ENCODE measurements at regions not wholly inside any gene's neighbourhood (a gene's known extent, or its start where the extent isn't known, plus 50 kb on each side); places are given as distances from the start of the nearest gene placed in this dataset.

DNA sequence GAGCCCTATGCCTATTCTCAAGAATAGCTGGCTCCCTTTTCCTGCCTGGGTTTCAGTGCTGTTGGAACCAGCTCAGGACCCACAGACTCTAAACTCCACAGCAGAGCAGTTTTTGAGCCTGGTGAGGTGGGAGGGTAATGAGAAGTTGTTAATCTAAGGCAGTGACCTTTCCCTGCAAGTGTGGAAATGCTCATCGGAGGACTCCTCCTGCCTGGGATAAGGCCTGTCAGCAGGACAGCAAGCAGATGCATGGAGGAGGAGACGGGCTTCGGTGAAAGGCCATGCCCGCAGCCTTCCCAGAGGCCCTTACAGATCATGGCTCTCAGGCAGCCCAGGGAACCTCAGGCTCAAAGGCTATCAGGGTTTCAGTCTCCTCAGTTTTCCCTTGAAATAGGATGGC lies 70.0 kb upstream of the SHISA3 start:
- FAIRE-seq (no peak), DNase-seq (ENCODE audit: low spot score in 2 of 2) (no peak)

DNA sequence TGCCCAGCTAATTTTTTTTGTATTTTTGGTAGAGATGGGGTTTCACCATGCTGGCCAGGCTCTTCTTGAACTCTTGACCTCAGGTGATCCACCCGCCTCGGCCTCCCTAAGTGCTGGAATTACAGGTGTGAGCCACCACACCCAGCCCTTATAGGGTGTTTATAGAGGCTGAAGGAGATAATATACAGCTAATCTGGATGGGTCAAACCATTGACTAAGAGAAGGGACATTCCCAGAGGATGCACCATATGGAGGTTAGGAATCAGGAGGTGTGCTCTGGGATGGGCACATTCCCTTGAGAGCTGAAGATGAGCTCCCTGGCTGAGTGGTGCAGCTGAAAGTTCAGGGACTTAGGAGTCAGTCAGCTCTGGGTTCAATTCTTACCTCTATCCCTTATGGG lies 68.3 kb upstream of the SHISA3 start:
- FAIRE-seq (no peak), DNase-seq (ENCODE audit: low spot score in 2 of 2) (no peak)

DNA sequence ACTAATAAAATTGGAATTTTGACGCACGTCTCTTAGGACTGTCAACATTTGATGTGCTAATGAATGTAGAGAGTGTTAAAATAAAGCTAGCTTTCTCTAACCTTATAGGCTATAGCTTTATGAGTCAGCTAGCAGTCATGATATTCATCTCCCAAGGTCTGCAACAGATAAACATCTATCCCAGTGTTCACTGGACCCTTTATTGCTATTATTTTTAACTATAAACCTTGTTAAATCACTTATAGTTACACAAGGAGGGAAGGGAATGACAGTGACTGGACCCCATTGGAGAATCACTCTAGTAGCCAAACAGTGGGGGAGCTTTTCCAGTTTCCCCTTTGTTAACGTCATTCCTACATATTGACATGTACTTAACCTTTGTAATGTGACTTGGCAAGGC lies 67.9 kb upstream of the SHISA3 start:
- DNase-seq (ENCODE audit: low spot score in 2 of 2): no peak
- no peak for FAIRE-seq

DNA sequence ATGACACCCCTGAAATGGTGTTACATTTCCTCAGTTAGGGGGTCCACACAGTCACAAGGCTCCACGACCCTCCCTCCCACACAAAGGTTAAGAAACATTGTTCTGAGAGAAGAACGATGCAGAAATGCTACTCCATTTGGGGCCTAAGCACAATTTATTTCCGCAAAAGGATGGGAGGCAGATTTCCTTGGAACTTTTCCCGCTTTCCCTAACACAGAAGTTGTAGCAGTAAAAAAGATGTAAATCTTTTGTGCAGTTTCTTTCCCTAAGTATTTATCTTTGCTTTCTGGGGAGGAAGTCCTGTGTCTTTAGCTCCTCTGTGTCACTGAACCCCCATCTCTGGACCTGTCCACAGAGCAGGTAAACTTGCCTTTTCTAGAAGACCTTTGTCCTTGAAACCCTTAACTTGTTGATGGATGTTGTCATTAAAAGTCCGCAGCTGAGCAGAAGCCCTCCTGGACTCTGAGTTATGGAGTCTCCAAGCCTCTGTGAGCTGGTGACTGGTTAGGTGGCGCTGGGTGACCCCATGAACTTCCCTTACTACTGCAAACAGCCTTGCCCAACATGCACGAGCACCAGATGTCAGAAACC lies 67.2 kb upstream of the SHISA3 start:
- DNase-seq (ENCODE audit: low spot score in 2 of 2) (no peak), FAIRE-seq (no peak)

DNA sequence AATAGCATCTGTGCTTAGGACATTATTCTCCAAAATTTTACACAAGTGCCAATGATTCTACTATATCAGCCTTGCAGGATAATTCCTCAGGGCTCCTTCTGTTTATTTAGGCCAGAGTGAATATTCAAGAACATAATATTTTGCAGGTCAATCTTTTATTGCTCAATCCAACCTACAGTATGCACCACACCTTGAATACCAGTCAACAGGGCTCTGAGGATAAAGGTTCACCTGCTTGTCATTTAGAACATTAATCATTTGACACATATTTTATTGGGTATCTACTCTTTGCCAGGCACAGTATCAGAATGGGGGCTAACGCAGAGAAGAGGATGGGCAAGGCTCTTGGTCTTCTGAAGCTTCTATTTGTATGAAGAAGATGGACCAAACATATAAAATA lies 66.2 kb upstream of the SHISA3 start:
- no peak for DNase-seq (ENCODE audit: low spot score in 2 of 2)
- FAIRE-seq: no peak

DNA sequence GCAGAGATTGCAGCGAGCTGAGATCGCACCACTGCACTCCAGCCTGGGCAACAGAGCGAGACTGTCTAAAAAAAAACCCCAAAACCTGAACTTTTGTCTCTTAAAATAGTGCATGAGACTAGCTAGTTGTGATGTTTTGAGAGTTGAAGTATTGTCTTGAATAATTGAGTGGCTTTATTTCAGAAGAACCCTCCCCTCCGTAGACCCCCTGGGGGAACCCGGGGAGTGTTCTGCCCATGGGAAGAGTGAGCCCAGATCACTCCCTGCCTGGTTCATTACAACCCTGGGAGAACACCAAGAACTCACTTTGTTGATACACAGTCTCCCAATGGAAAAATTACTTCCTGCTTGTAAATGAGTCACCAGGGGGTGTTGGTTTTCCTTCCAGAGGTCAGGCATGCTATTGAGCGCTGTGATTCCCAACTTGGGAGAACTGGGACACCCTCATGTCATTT lies 65.3 kb upstream of the SHISA3 start:
- DNase-seq (ENCODE audit: low spot score in 2 of 2) (no peak), FAIRE-seq (no peak)

DNA sequence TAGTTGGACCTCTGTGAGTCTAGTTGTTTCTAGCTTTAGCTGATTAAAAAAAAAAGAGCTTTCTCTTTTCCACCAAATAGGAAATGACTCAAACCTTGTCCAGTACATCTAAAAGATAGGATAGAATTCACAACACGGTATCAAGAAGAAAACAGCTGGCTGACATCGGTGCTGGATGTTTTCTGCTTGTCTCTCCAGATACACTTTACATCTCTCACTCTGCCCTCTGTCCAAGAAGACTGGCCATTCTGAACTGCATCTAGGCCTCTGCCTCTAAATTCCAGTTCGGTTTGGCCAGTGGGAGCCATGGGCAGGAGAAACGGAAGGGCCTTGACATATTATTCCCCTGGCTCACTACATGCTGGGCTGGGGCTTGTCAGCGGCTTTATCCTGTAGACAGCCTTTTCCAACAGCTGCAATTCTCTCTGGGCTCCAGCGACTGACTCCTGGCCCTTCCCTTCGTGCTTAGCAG lies 57.3 kb upstream of the SHISA3 start:
- no peak for DNase-seq (ENCODE audit: low spot score in 2 of 2)
- FAIRE-seq: no peak

DNA sequence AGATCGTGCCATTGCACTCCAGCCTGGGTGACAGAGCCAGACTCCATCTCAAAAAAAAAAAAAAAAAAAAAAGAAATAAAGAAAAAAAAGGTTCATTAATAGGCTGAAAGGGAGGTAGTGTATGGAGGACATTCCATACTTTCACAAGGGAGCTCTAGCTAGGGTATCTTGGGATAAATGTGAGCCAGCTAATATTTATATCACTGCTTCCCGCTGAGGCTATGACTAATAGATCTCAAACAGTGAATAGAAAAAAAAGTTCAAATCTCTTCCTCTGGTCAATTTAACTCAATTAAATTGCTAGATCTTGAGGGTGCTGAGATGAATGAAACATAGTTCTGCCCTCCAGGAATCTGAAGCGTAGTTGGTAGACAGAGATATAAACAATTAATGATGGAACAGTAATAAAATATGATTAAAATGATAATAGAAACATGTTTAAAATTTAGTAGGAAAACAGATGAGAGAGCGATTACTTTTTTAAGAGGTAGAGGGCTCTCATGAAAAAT lies 55.7 kb upstream of the SHISA3 start:
- DNase-seq (ENCODE audit: low spot score in 2 of 2) (no peak), FAIRE-seq (no peak)

DNA sequence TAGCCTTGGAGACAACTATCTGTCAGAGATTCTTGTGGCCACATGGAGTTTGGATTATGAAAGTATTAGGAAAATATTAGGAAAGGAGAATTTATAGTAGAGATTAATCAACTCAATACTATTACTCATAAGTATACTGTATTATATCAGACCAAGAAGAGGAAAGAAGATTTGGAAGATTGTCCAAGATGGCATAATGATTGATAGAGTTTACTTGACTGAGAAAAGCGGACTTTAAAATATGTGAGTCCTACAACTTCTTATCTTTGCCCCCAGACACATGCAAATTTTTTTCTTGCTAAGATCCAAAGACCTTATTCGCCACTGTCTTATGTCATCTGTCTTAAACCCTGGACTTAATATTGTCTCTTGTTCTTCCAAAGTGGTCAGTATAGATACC lies 54.8 kb upstream of the SHISA3 start:
- FAIRE-seq (no peak), DNase-seq (ENCODE audit: low spot score in 2 of 2) (no peak)

DNA sequence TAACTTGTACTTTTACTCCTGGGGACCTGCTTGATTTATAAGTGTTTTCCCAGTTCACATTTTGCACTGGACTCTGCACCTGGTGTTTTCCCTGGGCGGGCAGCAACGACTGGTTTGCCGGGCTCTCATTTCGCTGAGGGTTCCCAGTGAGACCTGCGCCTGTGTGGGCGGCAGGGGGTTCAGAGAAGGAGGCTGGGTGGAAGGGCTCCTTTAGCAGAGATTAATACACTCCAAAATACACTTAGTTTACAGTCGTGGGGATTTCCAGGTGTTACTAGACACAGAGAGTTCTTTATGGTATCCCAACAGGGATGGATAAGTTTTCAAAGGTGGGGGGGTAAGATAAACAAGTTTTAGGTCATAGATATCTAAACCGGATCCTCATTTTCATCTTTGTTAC lies 53.0 kb upstream of the SHISA3 start:
- FAIRE-seq: no peak
- no peak for DNase-seq (ENCODE audit: low spot score in 2 of 2)

DNA sequence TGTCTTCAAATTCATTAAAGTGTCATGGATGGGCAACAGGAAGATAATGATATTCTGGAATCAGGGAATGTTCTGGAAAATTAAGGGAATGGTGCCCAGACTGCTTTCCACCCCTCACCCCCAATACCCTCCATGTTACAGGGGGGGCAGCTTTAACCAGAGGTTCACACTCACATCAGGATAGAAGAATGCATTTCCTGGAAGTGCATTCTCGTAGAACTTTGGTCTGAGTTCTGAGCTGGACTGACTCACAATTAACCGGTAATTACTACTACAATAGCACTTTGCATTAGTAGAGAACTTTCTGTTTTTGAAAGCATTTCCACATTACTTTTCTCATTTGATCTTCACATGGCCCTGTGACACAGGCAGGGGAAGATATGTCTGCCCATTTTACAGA lies 52.5 kb upstream of the SHISA3 start:
- FAIRE-seq (no peak), DNase-seq (ENCODE audit: low spot score in 2 of 2) (no peak)

DNA sequence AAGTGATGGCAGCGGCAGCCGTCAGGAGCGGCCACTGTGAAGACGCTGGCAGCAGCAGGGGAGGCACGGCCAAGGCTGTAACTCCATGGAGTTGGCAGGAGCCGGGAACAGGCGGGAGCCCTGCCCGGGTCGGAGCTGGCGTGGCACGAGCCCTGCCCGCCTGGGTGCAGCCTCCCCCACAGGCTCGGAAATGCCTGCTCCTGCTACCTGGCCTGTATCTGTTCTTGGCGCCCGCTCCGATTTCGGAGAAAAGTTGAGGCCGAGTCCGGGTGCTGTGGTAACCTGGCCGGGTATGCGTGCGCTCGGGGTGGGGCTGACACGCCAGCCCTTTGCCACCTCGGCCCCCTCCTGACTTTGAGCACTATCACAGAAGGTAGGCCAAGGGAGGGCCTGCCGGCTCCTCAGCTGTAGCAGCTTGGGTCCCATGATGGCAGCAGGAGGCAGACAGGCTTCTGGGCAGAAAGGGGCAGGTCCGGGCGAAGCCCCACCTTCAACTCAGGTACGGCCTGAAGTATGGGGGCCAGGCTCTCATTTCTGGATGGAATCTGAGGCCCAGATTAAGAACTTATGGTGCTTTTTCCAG lies 51.2 kb upstream of the SHISA3 start:
- DNase-seq (ENCODE audit: low spot score in 2 of 2): no peak
- no peak for FAIRE-seq

DNA sequence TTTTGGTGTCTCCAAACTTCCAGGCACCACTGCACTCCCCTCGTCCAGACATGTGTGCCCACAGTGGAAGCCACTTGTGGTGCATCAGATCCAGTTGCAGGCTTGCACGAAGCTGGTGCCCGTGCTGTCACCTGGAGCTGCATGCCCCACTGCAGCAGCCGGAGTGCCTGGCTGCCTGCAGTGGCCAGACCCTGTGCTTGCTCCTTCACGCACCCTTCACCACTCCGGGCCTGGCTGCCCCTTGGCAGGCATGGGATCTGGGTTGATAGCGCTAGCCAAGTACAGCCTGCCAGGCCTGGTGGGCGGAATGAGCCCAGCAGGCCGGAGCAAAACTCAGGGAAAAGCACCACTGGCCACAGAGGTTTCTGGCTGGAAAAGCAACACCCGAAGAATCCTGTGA lies 50.2 kb upstream of the SHISA3 start:
- no peak for FAIRE-seq

More for the DNA sequence above, 50.2 kb upstream of the SHISA3 start:
- no peak for DNase-seq (ENCODE audit: low spot score in 2 of 2)
